T47D (cell line): ENCODE measurements at regions not wholly inside any gene's neighbourhood (a gene's known extent, or its start where the extent isn't known, plus 50 kb on each side); places are given as distances from the start of the nearest gene placed in this dataset.

ENCODE experiments used
- DNase-seq, 2 experiments: peaks; one replicate each; pipeline versions ENCODE4 v3.0.0 to v3.0.0-alpha.2; 2011 to 2012; ENCODE audit warnings: low read depth in 1 of 2, low spot score in 1 of 2
- JUND ChIP-seq: IDR thresholded peaks from 2 replicates; pipeline ENCODE4 v1.6.1; 2012; ENCODE audit warnings: low read depth
- in situ Hi-C: cut with HindIII; loops from 2 replicates; pipeline ENCODE4 v1.10.0; 2016; ENCODE audit warnings: low sequenced_read_pairs, low pct_unique_long_range_greater_than_20kb

GRCh38 chr11:116282481-116282880 is 490.3 kb downstream of the BUD13 start:
- in situ Hi-C loops: no loop called here
- DNase-seq: no peak
- TF ChIP-seq JUND: no peak

GRCh38 chr11:116281173-116282160 is 491.3 kb downstream of the BUD13 start:
- in situ Hi-C loops: no loop called here
- no peak for DNase-seq
- TF ChIP-seq JUND: no peak

- in situ Hi-C loops: no loop called here
- DNase-seq: no peak
These were observed 493.3 kb downstream of the BUD13 start for GRCh38 chr11:116279511-116279910.

GRCh38 chr11:116278076-116278475 is 494.7 kb downstream of the BUD13 start:
- in situ Hi-C loops: no loop called here
- DNase-seq: no peak
- no peak for TF ChIP-seq JUND

More at GRCh38 chr11:116279511-116279910, 493.3 kb downstream of the BUD13 start:
- TF ChIP-seq JUND: no peak

- DNase-seq: peak; percentile 66 to 87
- in situ Hi-C loops: no loop called here
- no peak for TF ChIP-seq JUND
These were observed 496.4 kb downstream of the BUD13 start for GRCh38 chr11:116276051-116277044.

- in situ Hi-C loops: no loop called here
- TF ChIP-seq JUND: no peak
- DNase-seq: no peak
These were observed 497.2 kb downstream of the BUD13 start for GRCh38 chr11:116275635-116276034.

GRCh38 chr11:116274521-116274920 is 498.3 kb downstream of the BUD13 start:
- no peak for DNase-seq
- in situ Hi-C loops: no loop called here
- TF ChIP-seq JUND: no peak

GRCh38 chr11:116272181-116272789 is 500.5 kb downstream of the BUD13 start:
- DNase-seq: no peak
- in situ Hi-C loops: no loop called here
- TF ChIP-seq JUND: no peak

GRCh38 chr11:116271479-116271878 is 501.3 kb downstream of the BUD13 start:
- TF ChIP-seq JUND: no peak
- in situ Hi-C loops: no loop called here

GRCh38 chr11:116267146-116267545 is 505.6 kb downstream of the BUD13 start:
- no peak for TF ChIP-seq JUND
- DNase-seq: no peak
- in situ Hi-C loops: no loop called here

More at GRCh38 chr11:116271479-116271878, 501.3 kb downstream of the BUD13 start:
- no peak for DNase-seq

- in situ Hi-C loops: no loop called here
- TF ChIP-seq JUND: no peak
- DNase-seq: no peak
These were observed 509.0 kb downstream of the BUD13 start for GRCh38 chr11:116263770-116264169.

- no peak for DNase-seq
- in situ Hi-C loops: no loop called here
- TF ChIP-seq JUND: no peak
These were observed 509.8 kb downstream of the BUD13 start for GRCh38 chr11:116263019-116263418.
